Left renal cortex interstitium (tissue), 4 donors: ENCODE measurements at regions not wholly inside any gene's neighbourhood (a gene's known extent, or its start where the extent isn't known, plus 50 kb on each side); places are given as distances from the start of the nearest gene placed in this dataset.
"Not testable (repeated sequence)": the region's sequence is repeated elsewhere in the genome, so short reads cannot be mapped to it uniquely, and the experiment has no call there.

ENCODE experiments used
- DNase-seq, 4 donors: peaks; one replicate each; pipeline ENCODE4 v3.0.0-alpha.2; 2013; ENCODE audit warnings: low read depth in 4 of 4, low spot score in 2 of 4, missing footprints in 1 of 4

GRCh38 chr6:82419132-82419581, 55.5 kb downstream of the TPBG start:
- no peak for DNase-seq

GRCh38 chr6:82419859-82420258, 56.2 kb downstream of the TPBG start:
- no peak for DNase-seq

- no peak for DNase-seq
Observed at GRCh38 chr6:82430611-82431010, 67.0 kb downstream of the TPBG start.

GRCh38 chr6:82436740-82437139, 73.1 kb downstream of the TPBG start:
- no peak for DNase-seq

- DNase-seq = no peak
Observed at GRCh38 chr6:82437701-82438100, 74.1 kb downstream of the TPBG start.

- no peak for DNase-seq
Observed at GRCh38 chr6:82441047-82441855, 77.6 kb downstream of the TPBG start.

- DNase-seq = no peak
Observed at GRCh38 chr6:82442061-82442719, 78.6 kb downstream of the TPBG start.

- DNase-seq = no peak
Observed at GRCh38 chr6:82458147-82458546, 94.5 kb downstream of the TPBG start.

- no peak for DNase-seq
Observed at GRCh38 chr6:82458705-82459104, 95.1 kb downstream of the TPBG start.

- DNase-seq = no peak
Observed at GRCh38 chr6:82461536-82461935, 97.9 kb downstream of the TPBG start.

- DNase-seq = no peak
Observed at GRCh38 chr6:82467338-82467737, 103.7 kb downstream of the TPBG start.

GRCh38 chr6:82470123-82470522, 106.5 kb downstream of the TPBG start:
- not testable (repeated sequence) for DNase-seq

- DNase-seq = not testable (repeated sequence)
Observed at GRCh38 chr6:82475106-82475505, 111.5 kb downstream of the TPBG start.

- no peak for DNase-seq
Observed at GRCh38 chr6:82484001-82484400, 120.4 kb downstream of the TPBG start.

- DNase-seq = no peak
Observed at GRCh38 chr6:82484737-82485626, 121.4 kb downstream of the TPBG start.

GRCh38 chr6:82487895-82488294, 124.3 kb downstream of the TPBG start:
- no peak for DNase-seq

GRCh38 chr6:82488403-82488802, 124.8 kb downstream of the TPBG start:
- DNase-seq = no peak

- no peak for DNase-seq
Observed at GRCh38 chr6:82492134-82492533, 128.5 kb downstream of the TPBG start.

GRCh38 chr6:82493467-82493866, 129.8 kb downstream of the TPBG start:
- no peak for DNase-seq

GRCh38 chr6:82494367-82494766, 130.8 kb downstream of the TPBG start:
- no peak for DNase-seq

GRCh38 chr6:82501901-82502300, 138.3 kb downstream of the TPBG start:
- not testable (repeated sequence) for DNase-seq
